IPS DF 4.7 (cell line): ENCODE measurements at regions not wholly inside any gene's neighbourhood (a gene's known extent, or its start where the extent isn't known, plus 50 kb on each side); places are given as distances from the start of the nearest gene placed in this dataset.

ENCODE experiments used
- DNase-seq: peaks from one replicate; pipeline ENCODE4 v3.0.0-alpha.2; 2013; ENCODE audit warnings: low spot score; ENCODE audit errors: extremely low read depth

GRCh38 chr11:115585361-115586024 is 81.3 kb upstream of the CADM1 start:
- no peak for DNase-seq

- peak; percentile 36 for DNase-seq
These were observed 77.8 kb upstream of the CADM1 start for GRCh38 chr11:115581871-115582639.

- no peak for DNase-seq
These were observed 76.9 kb upstream of the CADM1 start for GRCh38 chr11:115580927-115581680.

GRCh38 chr11:115580416-115580815 is 76.2 kb upstream of the CADM1 start:
- DNase-seq = no peak

- DNase-seq = no peak
These were observed 75.1 kb upstream of the CADM1 start for GRCh38 chr11:115579181-115579825.

GRCh38 chr11:115578275-115578674 is 74.1 kb upstream of the CADM1 start:
- no peak for DNase-seq

GRCh38 chr11:115577701-115578100 is 73.5 kb upstream of the CADM1 start:
- DNase-seq = no peak

- DNase-seq = no peak
These were observed 72.6 kb upstream of the CADM1 start for GRCh38 chr11:115576606-115577380.

GRCh38 chr11:115572551-115572950 is 68.3 kb upstream of the CADM1 start:
- DNase-seq = no peak

- DNase-seq = no peak
These were observed 62.1 kb upstream of the CADM1 start for GRCh38 chr11:115566180-115566764.

- no peak for DNase-seq
These were observed 60.6 kb upstream of the CADM1 start for GRCh38 chr11:115564851-115565250.

- DNase-seq = no peak
These were observed 56.9 kb upstream of the CADM1 start for GRCh38 chr11:115561116-115561515.

GRCh38 chr11:115558635-115559034 is 54.4 kb upstream of the CADM1 start:
- DNase-seq = no peak

- DNase-seq = no peak
These were observed 53.5 kb upstream of the CADM1 start for GRCh38 chr11:115557681-115558080.

GRCh38 chr11:115556984-115557383 is 52.8 kb upstream of the CADM1 start:
- no peak for DNase-seq

- no peak for DNase-seq
These were observed 51.3 kb upstream of the CADM1 start for GRCh38 chr11:115555336-115556090.
